Stimulated activated CD4-positive, alpha-beta T cell treated with anti-CD3 and anti-CD28 coated beads, Interleukin-4, amount 100 ng/mL, for 24 hours (primary cell): ENCODE measurements at regions not wholly inside any gene's neighbourhood (a gene's known extent, or its start where the extent isn't known, plus 50 kb on each side); places are given as distances from the start of the nearest gene placed in this dataset.

ENCODE experiments used
- DNase-seq: peaks from one replicate; pipeline ENCODE4 v3.0.0-alpha.2; 2020

DNA sequence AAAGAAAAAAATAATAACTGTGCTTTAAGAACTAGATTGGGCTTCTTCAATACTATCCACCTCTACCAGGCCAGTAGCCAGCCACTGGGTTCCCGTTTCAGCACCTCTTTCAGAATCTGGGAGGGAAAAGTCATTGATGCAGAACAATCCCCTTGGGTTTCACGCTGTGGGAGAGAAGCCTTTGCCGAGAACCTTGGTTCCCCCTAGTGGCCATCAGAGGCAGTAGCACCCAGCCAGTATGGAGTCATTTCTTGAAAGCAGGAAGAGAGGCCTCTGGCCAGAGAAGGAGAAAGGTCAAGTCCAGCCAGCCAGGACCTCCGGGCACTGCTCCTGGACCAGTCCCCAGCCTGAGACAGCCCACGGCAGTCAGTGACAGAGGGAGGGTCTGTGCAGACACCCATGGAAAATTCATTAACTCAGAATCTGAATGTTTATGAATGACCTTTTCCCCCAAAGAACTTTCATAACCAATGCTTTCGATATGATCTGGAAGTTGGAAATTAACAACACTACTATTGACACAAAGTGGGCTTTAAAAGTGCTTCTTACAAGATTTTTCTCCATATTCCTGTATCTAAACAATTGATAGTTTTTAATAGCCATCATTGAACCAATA, 51.2 kb upstream of the CDH5 start:
- DNase-seq: peak; percentile 46

DNA sequence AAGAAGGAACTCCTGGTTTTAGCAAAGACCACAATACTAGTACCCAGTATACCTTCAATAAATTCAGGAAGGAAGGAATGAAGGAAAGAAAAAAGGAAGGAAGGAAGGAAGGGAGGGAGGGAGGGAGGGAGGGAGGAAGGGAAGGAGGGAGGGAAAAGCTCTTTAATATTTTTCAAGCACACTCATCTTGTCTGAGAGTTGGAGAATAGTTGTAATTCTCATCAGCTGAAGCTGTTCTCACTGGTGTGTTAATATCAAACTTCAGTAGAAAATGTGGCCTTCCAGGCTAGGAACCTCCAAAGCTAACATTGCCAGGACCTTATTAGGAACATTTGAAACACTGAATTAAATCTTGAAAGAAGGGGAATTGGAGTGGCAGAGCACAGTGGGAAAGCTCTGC, 55.2 kb upstream of the CDH5 start:
- no peak for DNase-seq

DNA sequence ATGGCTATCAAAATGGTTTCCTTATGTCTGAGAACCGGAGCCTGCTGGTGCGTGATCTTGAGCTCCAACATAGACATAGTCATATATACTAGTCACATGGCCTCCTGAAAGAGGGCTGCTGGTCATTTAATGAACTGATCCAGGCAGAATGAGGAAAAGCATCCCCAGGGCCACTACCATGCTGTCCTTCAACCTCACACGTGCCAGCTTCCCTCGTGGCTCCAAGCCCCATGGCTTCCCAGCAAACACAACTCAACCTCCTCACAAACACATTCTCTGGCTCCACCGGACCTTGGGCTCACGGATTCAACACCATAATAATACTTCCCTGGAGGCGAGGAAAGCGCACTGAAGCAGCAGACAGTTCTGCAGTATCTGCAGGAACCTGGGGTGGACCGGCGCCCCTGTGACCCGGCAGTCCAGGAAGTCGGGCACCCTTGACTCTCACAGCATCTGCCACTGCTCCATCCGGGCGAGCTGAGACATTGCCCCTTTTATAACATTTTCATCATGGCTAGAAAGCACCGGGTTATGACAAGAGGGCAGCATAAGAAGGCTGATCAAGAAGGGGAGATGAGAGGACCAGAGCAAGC, 57.2 kb upstream of the CDH5 start:
- no peak for DNase-seq

DNA sequence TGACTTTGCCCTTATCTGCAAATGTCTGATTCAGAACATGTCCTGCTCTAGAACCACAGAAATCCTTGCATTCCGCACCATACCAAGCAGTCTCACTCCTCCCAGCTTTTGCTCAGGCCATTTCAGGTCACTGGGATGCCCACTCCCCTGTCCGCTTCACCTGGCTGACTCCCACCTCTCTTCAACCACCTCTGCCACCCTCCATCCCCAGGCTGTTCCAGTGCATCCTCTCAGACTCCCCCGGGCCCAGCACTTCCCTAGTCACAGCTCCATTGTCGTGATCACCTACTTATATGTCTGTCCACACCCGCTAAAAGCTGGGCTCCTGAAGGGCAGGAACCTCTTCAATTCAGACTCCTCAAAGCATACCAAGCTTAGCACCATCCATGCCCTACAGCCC, 58.4 kb upstream of the CDH5 start:
- DNase-seq: no peak

DNA sequence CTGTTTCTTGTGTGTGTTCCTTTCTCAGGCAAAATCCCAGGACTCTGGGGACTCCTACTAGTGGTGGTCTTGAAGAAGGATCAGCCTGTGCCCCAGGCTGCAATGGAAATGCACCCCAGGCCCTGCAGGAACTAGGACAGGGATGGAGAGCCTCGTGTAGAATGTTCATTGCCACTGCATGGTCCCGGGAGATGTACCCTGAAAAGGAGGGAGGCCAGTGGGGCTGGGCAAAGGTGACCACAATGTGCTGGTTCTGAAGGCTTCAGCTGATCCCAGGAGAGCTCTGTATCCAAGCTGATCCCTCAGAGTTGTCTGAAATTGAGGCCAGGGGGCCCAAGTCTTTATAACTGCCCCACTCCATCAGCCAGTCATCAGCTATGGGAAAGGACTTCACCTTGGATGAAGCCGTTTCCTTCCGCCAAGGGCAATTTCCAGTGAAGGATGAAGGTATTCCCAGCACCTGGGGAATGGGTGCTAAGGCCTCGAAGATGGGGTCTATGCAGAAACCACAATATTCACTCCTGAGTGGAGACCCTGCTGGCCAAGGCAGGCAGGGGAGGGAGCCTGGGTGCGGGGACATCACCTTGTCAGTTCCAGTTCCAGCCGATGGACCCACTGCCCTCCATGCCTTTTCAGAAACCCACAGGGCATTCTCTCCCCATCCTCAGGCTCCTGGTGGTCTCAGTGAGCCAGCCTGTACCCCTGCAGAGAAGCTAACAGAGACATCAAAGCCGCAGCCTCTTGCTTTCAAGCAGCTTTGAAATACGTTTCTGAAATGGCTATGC, 59.9 kb upstream of the CDH5 start:
- no peak for DNase-seq

DNA sequence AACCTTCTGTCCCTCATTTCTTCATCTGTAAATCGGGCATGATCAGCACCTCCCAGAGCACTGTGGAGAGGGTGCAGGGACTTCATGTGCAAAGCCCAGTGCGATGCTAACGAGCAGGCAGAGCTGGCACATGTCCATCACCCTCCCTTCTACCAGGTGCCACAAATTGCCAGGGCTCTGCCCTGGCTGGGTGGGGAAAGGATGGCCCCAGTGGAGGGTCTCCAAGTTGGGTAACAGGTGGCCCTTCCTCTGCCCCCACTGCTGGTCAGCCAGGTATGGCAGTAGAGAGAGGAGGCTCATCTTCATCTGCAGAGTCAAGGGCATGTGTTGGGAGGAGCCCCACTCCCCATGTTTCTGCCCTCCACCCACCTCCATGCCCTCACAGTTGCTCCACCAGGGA, 61.5 kb upstream of the CDH5 start:
- DNase-seq: no peak

DNA sequence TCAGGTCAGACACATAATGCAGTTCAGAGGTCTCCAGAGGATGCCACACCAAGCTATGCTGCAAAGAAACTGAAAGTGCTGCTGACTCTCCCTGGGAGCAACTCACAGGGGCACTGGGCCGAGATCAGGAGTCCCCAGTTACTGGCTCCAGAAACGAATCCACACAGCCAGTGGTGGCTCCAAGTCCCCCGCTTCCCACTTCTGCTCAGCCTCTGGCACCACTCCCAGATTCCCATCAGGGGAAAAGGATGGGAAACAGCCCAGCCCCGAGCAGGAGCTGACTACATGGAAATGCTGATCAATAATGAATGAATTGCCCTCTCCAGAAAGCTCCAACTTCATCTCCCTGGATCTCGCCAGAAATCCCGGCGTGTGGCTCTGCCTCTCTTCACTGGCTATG, 62.3 kb upstream of the CDH5 start:
- no peak for DNase-seq

DNA sequence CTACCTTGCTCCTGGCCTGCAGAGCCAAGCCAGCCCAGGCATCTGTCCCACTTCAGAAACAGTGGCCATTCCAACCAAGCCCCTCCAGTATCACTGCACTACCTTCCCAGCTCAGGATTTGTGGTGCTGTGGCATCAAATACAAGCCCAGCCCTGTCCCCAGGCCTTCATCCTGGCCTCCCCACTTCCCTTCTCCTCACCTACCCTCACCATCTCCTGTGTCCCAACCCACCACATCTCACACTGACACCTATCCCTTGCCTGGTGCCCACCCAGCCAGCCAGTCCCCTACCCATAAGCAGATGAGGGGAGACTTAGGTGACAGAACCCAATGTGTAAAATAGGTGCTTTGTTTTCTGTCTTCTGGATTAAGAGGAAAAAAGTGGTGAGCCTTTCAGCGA, 66.0 kb upstream of the CDH5 start:
- DNase-seq: no peak

DNA sequence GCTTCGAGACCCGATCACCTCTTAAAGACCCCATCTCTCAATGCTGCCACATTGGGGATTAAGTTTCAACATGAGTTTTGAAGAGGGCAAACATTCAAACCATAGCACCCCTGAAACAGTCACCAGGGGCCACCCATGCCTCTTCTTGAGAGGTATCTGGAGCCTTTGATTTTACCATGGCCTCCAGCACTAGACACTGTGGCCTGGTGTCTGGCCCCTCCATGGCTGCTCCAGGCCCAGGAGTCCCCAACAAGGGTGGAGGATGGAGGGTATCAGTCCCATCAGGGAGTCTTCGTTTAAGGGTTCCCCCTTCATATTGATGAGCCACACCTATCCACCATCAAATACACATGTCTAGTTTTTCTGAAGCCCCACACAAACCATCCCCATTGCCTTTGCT, 66.5 kb upstream of the CDH5 start:
- DNase-seq: no peak

DNA sequence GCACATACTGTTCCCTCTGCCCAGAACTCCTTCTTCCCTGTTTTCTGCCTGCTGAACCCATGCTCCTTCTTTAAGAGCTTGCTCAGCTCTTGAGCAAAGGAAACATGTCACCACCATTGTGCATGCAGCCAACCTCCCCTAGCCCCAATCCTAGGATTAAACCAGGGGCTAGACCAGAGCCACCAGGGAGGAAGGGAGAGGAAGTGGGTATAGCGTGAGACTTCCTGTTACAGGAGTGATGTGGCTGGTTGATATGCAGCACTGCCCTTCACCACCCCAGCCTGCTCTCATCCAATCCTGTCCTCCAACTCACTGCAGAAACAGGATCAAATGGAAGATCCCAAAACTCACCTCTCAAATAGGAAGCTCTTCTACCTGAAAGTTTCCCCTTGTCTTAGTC, 67.1 kb upstream of the CDH5 start:
- DNase-seq: no peak

DNA sequence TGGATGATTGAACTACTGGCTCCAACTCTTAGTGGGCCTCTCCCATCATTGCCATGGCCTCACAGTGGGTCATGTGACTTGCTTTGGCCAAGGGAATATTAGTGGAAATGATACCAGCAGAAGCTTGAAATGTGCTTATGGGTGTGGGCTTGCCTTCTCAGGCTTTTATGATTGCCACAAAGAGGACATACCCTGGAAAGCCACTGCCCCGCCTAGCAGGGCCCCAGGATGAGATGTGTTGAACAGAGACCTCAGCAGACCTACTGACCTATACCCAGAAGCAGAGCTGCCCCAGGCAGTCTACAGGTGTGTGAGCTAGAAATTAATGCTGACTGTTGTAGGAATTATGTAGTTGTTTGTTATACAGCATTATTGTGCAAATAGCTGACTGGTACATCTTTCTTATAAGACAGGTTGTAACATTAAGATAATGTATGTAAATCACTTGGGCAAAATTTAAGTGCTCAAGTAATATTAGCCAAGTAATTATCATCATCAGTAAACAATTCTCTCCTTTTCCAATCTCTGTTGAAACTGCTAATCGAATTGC, 67.8 kb upstream of the CDH5 start:
- DNase-seq: no peak

DNA sequence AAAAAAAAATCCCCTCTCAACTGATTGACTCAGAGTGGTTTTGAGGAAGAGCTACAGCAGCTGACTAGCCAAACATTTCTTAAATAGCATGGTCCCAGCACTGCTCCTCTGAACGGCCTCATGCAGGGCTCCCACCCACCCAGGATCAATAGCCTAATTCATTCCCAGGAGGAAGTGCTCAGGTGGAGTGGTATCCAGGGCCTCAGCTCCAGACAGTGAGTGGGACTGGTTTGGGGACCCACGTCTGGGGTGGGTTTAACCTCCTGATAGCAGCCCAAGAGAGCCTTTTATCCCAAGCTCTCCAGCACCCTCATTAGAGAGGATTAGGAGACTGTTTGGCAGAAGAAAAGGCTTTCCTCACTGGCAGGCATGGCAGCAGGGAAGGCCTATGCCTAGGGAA, 68.5 kb upstream of the CDH5 start:
- no peak for DNase-seq

DNA sequence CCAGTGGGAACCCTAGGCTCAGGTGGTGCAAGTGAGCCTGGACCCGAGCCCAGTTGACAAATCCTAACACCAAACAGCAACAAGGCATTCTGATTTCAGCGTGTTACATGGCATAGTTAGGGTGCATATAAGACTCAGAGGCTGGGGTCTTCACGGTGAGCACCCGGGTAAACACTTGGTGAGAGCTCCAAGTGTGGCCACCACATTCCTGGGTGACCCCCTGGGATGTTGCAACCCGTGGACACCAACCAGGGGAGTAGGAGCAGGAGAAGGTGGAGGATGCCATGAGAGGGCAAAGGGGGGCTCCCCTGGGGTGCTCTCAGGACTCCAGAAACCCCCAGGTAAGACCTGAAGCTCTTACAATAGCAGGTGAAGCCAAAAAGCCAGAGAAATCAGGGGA, 69.9 kb upstream of the CDH5 start:
- no peak for DNase-seq

DNA sequence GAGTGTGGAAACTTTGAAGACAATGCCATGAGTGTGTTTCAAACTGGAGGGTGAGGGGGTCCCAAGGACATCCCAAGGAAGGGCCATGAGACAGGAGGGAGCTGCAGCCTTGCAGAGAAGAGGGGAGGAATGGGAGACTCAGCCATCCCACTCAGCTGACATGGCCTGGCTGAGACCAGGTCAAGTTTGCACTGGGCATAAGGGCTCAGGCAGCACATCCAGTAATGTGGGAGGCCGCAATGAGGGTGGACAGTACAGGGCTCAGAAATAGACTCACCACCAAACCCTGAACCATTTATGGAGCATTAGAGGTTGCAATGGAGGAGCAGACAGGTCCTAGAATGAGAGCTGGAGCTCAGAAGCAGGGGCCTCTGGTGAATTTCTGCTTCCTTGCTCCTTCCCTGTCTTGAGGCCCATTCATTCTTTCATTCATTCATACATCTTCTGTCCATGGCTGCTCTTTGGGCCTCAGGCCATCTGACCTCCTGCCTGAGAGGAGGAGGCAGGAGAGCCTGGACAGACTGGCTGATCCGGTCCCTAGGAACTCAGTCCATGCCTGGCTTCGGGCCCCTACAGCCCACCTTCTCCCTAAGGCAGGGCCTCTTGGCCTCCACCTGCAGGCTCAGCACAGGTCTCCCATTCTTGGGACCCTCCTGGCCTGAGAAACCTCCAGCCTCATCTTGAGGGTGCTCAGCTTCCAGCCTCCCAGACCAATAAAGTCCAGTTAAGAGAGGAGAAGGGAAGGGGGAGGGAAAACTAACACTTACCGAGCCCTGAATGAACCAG, 70.5 kb upstream of the CDH5 start:
- no peak for DNase-seq

DNA sequence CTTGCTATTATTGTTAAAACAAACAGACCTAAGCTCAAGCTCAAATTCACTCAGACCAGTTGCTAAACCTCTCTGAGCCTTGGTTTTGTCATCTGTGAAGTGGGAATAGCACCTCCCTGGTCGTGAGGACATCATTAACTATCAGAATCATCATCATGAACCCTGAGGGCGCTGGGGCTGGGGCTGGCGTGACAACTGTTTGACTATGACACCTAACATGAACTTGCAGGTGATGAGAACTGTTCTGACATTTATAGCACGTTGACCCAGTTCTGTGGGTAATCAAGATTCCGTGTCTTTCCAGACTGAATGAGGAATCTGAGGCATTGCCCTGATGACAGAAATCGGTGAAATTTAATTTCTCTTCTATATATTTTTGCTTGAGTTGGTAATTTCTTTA, 71.3 kb upstream of the CDH5 start:
- no peak for DNase-seq

DNA sequence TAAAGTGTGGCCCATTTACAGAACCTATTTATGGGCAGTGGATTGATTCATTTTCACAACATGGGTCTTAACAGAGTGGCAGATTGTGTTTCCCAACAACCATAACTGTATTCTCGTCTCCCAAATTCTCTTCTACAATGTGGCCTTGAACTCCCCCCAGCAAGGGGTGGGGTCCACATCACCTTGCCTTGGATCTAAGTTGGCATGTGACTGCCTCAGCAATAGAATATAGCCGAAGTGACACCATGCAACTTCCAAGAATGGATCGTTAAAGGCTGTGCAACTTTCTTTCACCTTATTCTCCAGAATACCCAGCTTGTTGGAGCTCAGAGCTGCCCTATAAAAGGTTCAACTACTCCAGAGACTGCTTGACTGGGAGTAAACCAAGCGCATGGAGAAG, 72.0 kb upstream of the CDH5 start:
- DNase-seq: no peak

DNA sequence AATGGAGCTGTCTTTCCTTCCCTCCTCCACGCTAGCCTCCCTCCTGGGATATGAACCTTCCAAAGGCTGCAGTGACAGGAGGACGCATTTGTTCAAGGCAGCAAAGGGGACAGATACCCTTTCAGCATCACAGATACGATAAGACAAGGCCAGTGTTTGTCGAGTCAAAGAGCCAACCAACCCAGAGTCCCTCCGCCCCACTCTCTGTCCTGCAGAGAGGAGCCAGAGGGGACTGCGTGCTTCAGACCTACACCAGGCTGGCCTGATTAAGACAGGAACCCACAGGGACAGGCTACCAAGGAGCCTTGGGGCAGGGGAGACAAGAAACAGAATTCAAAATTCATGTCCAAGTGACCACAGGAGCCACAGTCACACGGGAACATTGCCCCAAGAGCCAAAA, 72.6 kb upstream of the CDH5 start:
- no peak for DNase-seq

DNA sequence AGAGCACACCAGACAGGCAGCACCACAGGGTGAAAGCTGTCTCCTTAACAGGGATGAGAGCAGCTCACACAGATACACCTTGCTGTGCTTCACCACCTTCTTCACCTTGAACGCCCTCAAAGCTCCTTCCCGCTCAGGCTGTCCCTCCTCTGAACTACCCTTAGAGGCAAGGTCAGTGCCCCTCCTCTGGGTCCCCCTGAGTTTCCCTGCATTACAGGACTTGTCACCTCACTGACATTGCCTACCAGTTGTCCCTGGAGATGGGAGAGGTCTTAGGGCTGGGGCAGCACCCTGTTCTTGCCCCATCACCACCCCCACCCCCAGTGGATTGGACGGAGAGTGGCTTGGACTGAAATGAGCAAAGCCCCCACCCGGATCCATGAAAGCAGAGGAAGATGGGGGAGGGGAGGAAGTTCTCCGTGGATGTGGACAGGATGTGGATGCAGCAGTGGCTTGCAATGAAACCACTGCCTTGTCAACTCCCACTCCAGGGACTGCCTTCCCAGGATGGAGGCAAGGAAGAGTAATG, 73.2 kb upstream of the CDH5 start:
- no peak for DNase-seq

DNA sequence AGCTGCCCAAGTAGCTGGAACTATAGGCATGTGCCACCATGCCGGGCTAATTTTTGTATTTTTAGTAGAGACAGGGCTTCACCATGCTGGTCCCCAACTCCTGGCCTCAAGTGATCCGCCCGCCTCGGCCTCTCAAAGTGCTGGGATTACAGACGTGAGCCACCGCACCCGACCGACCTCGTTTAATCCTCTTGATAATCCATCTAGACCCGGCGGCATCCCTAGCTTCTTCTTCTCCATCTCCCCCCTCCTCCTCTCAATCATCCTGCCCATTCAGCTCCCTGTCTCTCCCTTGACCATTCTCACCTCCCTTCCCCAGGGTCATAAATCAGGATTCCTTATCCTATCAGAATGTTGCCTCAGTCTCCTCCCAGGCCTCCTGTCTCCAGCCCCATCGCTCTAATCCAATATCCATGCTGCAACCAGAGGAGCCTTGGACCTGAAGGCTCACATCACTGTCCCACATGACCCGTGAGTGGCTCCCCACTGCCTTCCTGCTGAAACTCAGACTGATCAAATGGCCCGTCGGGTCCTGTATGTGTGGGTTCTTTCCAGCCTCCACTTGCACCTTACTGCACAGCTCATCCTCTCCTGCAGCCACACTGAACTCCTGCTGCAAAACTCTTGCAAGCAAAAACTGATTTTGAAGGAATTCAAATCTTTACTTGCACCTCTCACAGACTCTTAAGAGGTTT, 74.1 kb upstream of the CDH5 start:
- no peak for DNase-seq

DNA sequence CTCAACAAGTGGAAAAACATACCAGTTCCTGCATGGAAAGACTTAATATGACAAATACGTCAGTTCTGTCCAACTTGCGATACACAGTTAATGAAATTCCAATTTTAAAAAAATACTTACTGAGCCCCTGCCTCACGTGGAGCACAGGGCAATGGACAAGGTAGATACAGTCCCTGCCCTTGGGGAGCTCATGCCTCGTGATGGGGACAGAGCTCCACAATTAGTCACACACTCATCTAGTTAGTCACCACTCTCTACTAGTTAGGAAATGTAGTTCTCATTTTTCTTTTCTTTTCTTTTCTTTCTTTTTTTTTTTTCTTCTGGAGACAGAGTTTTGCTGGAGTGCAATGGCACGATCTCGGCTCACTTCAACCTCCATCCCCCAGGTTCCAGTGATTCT, 74.7 kb upstream of the CDH5 start:
- DNase-seq: no peak

DNA sequence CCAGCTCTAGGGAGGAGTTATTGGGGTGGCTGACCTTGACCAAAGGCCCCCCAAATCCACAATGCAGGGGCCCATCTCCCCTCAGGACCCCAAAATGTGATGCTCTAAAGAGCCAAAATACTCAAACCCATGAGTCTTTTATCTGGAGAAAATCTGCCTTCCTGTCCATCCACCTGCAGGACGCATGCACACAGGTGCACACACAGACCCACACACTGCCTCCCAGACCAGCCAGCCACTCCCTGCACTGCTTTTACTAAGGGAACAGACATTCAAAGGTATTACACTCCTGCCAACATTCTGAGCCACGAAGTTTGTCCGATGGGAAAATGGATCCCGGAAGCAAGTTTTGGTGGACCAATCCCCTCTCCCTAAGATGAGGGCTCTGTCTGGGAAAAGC, 76.1 kb upstream of the CDH5 start:
- no peak for DNase-seq

DNA sequence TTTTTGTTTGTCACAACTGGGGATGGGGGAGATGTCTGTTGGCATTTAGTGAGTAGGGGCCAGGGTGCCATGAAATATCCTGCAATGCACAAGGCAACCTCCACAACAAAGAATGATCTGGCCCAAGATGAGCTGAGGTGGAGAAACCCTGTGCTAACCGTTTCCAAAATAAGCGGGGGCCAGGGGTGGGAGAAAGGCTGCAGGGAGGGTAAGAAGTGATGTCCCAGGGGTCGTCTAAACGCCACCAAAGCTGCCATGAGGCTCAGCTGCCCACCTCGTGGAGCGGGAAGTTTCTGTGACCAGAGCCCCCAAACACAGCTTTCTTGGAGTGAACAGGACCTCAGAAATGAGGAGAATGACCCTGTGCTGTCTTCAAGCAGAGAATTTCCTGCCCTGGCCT, 76.5 kb upstream of the CDH5 start:
- DNase-seq: no peak
